ENCODE measurements at regions not wholly inside any gene's neighbourhood (a gene's known extent, or its start where the extent isn't known, plus 50 kb on each side); places are given as distances from the start of the nearest gene placed in this dataset.

DNA sequence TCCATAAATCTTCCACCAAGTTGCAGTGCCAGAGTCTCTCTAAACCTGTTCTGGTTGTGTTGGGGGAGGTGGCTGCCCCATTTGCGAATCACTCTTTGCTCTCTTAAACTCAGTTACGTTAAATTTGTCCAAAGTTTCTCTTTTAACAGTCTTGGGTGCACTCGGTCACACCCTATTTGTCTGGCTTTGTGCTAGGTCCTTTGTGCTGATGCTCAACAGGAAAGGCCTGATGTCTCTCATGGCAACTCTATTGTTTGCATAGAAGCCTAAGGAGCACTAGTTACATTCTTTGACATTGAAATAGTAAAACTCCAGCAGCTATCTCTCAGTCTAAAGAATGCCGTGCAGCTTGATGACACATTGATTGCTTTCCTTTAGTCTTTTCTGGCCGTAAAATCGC, 105.1 kb downstream of the TRMT11 start:
- H3K4me1 ChIP-seq (ENCODE audit: control insufficient read depth, insufficient read depth, low read length): no peaks in the 10 kb centered on the region
- H3K36me3 ChIP-seq (ENCODE audit: control insufficient read depth, insufficient read depth, low read length): no peaks in the 10 kb centered on the region
- no peak overlapping the region for H3K27ac ChIP-seq (ENCODE audit: low read depth, low read length)
- no CpG with 5 or more reads among the region's 6 CpGs for WGBS (ENCODE audit: insufficient coverage)
- peaks cover 2% of the 10 kb centered on the region for H3K27me3 ChIP-seq (ENCODE audit: control insufficient read depth, insufficient read depth, low read length)
- DNase-seq (ENCODE audit: low read depth in 4 of 6, low spot score in 6 of 6): peak in 2 of 6 donors; percentile 15 to 61
- no peaks in the 10 kb centered on the region for H3K9me3 ChIP-seq (ENCODE audit: control insufficient read depth, insufficient read depth, low read length)
- H3K4me3 ChIP-seq (ENCODE audit: low read depth, low read length): no peak overlapping the region

DNA sequence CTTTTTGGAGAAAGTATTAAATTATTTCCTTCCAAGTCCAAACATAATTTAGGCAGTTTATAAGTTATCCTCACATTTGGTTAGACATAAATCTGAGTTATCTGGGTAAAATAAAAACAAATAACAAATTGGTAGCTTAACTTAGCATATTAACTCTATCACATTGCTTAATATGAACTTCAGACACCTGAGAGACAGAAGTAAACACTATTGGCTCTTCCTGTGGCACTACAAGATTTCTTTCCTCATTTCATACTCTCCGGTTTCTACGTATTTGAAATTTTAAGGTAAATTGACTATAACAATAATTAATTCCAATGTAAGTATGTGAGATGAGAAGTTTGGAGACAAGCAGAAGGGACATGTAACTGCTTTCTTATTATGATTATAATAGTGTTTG, 106.8 kb downstream of the TRMT11 start:
- Histone ChIP-seq H3K9me3 (ENCODE audit: control insufficient read depth, insufficient read depth, low read length) (no peaks in the 10 kb centered on the region), H3K4me1 (ENCODE audit: control insufficient read depth, insufficient read depth, low read length) (no peaks in the 10 kb centered on the region), H3K36me3 (ENCODE audit: control insufficient read depth, insufficient read depth, low read length) (no peaks in the 10 kb centered on the region), H3K27ac (ENCODE audit: low read depth, low read length) (no peak overlapping the region), H3K4me3 (ENCODE audit: low read depth, low read length) (no peak overlapping the region), H3K27me3 (ENCODE audit: control insufficient read depth, insufficient read depth, low read length) (peaks cover 2% of the 10 kb centered on the region)
- DNase-seq (ENCODE audit: low read depth in 4 of 6, low spot score in 6 of 6): no peak
- no CpG with 5 or more reads among the region's 2 CpGs for WGBS (ENCODE audit: insufficient coverage)

DNA sequence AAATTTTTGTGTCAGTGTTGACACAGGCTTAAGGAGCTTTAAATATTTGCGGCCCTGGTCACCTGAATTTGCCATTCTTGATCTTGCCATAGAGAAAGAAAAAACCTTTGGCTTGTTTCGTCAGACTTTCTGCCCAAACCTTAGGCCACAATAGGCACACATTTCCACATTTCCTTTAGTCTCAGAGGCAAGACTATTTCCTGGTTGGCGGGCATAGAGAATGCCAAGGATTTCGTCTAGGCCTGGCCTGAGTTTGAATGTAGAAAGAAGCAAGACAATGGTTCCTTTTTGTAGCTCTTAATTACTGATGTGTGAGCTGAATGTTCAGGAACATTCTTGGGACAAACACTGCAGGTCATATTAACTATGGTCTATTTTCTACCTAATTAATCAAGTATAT, 108.1 kb downstream of the TRMT11 start:
- no peaks in the 10 kb centered on the region for H3K4me1 ChIP-seq (ENCODE audit: control insufficient read depth, insufficient read depth, low read length)
- DNase-seq (ENCODE audit: low read depth in 4 of 6, low spot score in 6 of 6): peak in 1 of 6 donors; percentile 7
- no peak overlapping the region for H3K4me3 ChIP-seq (ENCODE audit: low read depth, low read length)
- WGBS (ENCODE audit: insufficient coverage): 64% methylated on average over 2 of the region's 4 CpGs
- H3K36me3 ChIP-seq (ENCODE audit: control insufficient read depth, insufficient read depth, low read length): no peaks in the 10 kb centered on the region
- peaks cover 2% of the 10 kb centered on the region for H3K27me3 ChIP-seq (ENCODE audit: control insufficient read depth, insufficient read depth, low read length)
- no peak overlapping the region for H3K27ac ChIP-seq (ENCODE audit: low read depth, low read length)
- H3K9me3 ChIP-seq (ENCODE audit: control insufficient read depth, insufficient read depth, low read length): no peaks in the 10 kb centered on the region

DNA sequence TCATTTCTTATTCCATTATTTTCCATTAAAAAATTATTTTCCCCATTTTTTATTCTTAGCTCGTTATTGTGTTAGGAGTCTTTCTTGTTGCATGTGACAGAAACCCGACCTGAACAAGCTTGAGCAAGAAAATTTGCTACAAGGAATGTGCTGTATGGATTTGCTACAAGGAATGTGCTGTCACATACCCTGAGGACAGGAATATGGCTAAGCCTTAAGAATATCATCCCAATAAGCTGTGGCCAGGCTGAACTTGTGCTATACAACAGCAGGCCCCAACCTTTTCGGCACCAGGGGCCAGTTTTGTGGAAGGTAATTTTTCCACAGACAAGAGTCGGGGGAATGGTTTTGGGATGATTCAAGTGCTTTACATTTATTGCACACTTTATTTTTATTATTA, 114.0 kb downstream of the TRMT11 start:
- H3K4me1 ChIP-seq (ENCODE audit: control insufficient read depth, insufficient read depth, low read length): no peaks in the 10 kb centered on the region
- no peaks in the 10 kb centered on the region for H3K36me3 ChIP-seq (ENCODE audit: control insufficient read depth, insufficient read depth, low read length)
- no peaks in the 10 kb centered on the region for H3K9me3 ChIP-seq (ENCODE audit: control insufficient read depth, insufficient read depth, low read length)
- no peak for DNase-seq (ENCODE audit: low read depth in 4 of 6, low spot score in 6 of 6)
- H3K27ac ChIP-seq (ENCODE audit: low read depth, low read length): no peak overlapping the region
- WGBS (ENCODE audit: insufficient coverage): no CpG with 5 or more reads among the region's 4 CpGs
- H3K4me3 ChIP-seq (ENCODE audit: low read depth, low read length): no peak overlapping the region
- H3K27me3 ChIP-seq (ENCODE audit: control insufficient read depth, insufficient read depth, low read length): no peaks in the 10 kb centered on the region

DNA sequence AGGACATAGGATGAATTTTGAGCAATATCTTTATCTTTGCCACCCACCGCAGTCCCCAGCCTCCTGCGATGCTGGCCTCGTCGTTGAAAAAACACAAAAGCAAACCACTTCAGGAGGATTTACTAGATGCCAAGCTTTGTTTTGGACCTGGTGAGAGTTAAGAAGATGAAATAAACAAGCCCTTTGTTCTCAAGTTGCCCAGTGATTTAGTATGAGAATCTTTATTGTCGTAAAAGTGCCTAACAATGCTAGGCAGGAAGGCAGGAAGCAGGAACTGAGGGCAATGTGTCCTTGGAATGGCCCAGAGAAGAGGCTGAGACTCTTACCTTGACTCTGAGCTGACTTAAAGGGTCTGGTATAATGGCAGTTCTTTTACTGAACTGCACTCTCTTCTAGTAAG, 116.0 kb downstream of the TRMT11 start:
- no peaks in the 10 kb centered on the region for H3K36me3 ChIP-seq (ENCODE audit: control insufficient read depth, insufficient read depth, low read length)
- 50% methylated on average over 1 of the region's 5 CpGs for WGBS (ENCODE audit: insufficient coverage)
- no peak overlapping the region for H3K27ac ChIP-seq (ENCODE audit: low read depth, low read length)
- no peaks in the 10 kb centered on the region for H3K9me3 ChIP-seq (ENCODE audit: control insufficient read depth, insufficient read depth, low read length)
- no peaks in the 10 kb centered on the region for H3K27me3 ChIP-seq (ENCODE audit: control insufficient read depth, insufficient read depth, low read length)
- no peaks in the 10 kb centered on the region for H3K4me1 ChIP-seq (ENCODE audit: control insufficient read depth, insufficient read depth, low read length)
- no peak for DNase-seq (ENCODE audit: low read depth in 4 of 6, low spot score in 6 of 6)
- no peak overlapping the region for H3K4me3 ChIP-seq (ENCODE audit: low read depth, low read length)

DNA sequence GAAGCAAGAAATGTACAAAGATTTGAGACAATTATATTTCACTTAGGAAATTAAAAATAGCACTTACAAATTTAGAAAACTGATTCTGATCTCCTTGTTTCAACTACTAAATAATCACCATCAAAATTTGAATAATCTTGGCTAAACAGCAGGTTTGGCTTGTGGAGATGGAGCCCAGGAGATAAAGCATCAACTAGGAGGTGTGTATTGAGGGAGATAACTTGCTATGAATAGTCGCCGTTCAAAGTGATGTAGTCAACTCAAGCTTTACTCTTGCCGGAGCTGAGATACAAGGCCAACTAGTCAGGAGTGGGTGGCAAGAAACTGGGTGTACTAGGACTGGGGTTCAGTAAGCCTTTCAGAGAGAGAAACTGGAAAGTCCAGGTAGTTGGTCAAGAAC, 117.7 kb downstream of the TRMT11 start:
- no peaks in the 10 kb centered on the region for H3K27me3 ChIP-seq (ENCODE audit: control insufficient read depth, insufficient read depth, low read length)
- no peak overlapping the region for H3K27ac ChIP-seq (ENCODE audit: low read depth, low read length)
- H3K9me3 ChIP-seq (ENCODE audit: control insufficient read depth, insufficient read depth, low read length): no peaks in the 10 kb centered on the region
- H3K4me1 ChIP-seq (ENCODE audit: control insufficient read depth, insufficient read depth, low read length): no peaks in the 10 kb centered on the region
- 100% methylated on average over 3 of the region's 3 CpGs for WGBS (ENCODE audit: insufficient coverage)
- DNase-seq (ENCODE audit: low read depth in 4 of 6, low spot score in 6 of 6): no peak
- H3K4me3 ChIP-seq (ENCODE audit: low read depth, low read length): no peak overlapping the region
- H3K36me3 ChIP-seq (ENCODE audit: control insufficient read depth, insufficient read depth, low read length): no peaks in the 10 kb centered on the region

DNA sequence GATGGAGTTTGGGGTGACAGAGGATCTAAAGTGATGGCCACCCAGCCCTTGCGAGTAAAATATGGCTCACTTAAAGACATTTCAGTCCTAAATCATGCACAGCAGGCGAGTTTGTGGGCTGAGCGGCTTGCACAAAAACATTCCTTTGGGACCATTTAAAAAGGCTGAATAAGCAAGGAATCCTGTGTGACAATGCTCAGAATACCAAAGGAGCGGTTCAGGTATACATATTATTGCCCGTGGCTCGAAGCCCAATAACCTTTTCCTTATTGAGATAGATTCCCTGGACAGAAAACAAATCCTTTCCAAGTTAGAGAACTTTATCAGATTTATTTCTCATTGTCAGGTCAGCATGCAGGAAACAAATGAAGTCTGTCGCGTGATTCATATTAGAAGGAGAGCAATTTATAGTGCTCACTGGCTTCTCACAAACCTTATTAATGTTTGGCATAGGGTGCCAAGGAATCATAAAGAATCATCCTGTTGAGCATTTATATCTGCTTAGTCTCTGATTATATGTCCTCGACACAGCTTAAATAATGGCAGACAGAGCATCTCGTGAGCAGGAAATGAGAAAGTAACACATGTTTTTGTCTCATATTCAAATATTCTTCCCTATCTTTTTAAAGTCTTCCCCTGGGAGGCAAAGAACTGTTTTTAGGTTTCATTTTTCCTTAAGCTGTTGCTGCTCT, 121.3 kb downstream of the TRMT11 start:
- no peak overlapping the region for H3K4me3 ChIP-seq (ENCODE audit: low read depth, low read length)
- H3K36me3 ChIP-seq (ENCODE audit: control insufficient read depth, insufficient read depth, low read length): no peaks in the 10 kb centered on the region
- no peaks in the 10 kb centered on the region for H3K4me1 ChIP-seq (ENCODE audit: control insufficient read depth, insufficient read depth, low read length)
- H3K9me3 ChIP-seq (ENCODE audit: control insufficient read depth, insufficient read depth, low read length): no peaks in the 10 kb centered on the region
- peak in 2 of 6 donors; percentile 28 to 50 for DNase-seq (ENCODE audit: low read depth in 4 of 6, low spot score in 6 of 6)
- H3K27me3 ChIP-seq (ENCODE audit: control insufficient read depth, insufficient read depth, low read length): no peaks in the 10 kb centered on the region
- WGBS (ENCODE audit: insufficient coverage): 70% methylated on average over 2 of the region's 10 CpGs
- H3K27ac ChIP-seq (ENCODE audit: low read depth, low read length): no peak overlapping the region

DNA sequence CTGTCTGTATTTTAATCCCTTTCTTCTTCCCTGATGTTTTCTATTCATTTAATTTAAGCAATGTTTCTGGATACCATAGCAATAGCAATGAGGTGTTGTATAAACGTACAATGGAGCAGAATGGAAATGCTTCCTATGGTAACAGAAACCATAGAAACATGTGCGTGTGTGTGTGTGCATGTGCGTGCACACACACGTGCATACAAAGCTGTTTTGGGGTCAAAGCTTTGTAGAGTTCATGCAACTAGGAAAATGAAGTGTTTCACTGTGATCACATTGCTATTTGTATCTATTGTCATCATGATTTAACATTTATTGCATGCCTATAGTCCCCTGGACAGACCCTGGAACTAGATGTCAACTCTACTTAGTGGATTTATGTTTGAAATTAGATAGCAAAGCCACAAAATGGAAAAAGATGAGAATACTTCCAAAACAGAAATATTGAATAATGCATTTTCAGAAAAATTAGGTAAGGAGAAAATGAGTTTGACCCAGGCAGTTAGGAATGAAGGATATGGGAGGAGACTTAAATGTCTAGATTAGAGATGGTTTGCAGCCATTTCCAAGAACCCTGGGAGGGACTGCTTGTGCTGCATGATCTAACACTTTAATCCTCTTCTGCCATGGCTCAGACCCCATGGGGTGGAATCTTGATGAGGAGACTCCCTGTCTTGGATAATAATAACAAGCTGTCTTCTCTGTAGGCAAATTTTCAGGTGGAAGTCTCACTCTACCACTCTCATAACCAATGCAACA, 124.4 kb downstream of the TRMT11 start:
- H3K9me3 ChIP-seq (ENCODE audit: control insufficient read depth, insufficient read depth, low read length): no peaks in the 10 kb centered on the region
- H3K36me3 ChIP-seq (ENCODE audit: control insufficient read depth, insufficient read depth, low read length): no peaks in the 10 kb centered on the region
- H3K27me3 ChIP-seq (ENCODE audit: control insufficient read depth, insufficient read depth, low read length): no peaks in the 10 kb centered on the region
- no peak overlapping the region for H3K27ac ChIP-seq (ENCODE audit: low read depth, low read length)
- no peak overlapping the region for H3K4me3 ChIP-seq (ENCODE audit: low read depth, low read length)
- peak in 2 of 6 donors; percentile 24 to 39 for DNase-seq (ENCODE audit: low read depth in 4 of 6, low spot score in 6 of 6)
- H3K4me1 ChIP-seq (ENCODE audit: control insufficient read depth, insufficient read depth, low read length): no peaks in the 10 kb centered on the region
- 29% methylated on average over 1 of the region's 4 CpGs for WGBS (ENCODE audit: insufficient coverage)

DNA sequence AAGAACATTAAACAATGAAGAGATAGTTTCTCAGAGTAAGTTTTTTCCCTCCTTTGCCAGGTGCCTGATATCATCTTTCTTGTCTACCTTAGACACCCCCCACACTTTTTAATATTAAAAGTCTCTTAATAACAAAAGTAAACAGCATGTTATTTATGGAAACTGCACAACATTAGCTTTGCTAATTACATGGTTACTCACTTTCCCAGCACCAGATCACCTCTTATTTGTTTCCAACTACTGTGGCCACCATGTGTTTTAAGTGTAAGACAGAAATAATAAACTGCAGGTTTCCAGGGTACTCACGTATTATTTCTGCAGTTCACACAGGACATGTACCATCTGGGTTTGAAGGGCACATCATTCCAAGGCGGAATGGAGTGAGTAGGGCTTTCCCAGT, 125.0 kb downstream of the TRMT11 start:
- no peak for DNase-seq (ENCODE audit: low read depth in 4 of 6, low spot score in 6 of 6)
- WGBS (ENCODE audit: insufficient coverage): no CpG with 5 or more reads among the region's 2 CpGs
- Histone ChIP-seq H3K9me3 (ENCODE audit: control insufficient read depth, insufficient read depth, low read length) (no peaks in the 10 kb centered on the region), H3K27me3 (ENCODE audit: control insufficient read depth, insufficient read depth, low read length) (no peaks in the 10 kb centered on the region), H3K27ac (ENCODE audit: low read depth, low read length) (no peak overlapping the region), H3K4me3 (ENCODE audit: low read depth, low read length) (no peak overlapping the region), H3K4me1 (ENCODE audit: control insufficient read depth, insufficient read depth, low read length) (no peaks in the 10 kb centered on the region), H3K36me3 (ENCODE audit: control insufficient read depth, insufficient read depth, low read length) (no peaks in the 10 kb centered on the region)

DNA sequence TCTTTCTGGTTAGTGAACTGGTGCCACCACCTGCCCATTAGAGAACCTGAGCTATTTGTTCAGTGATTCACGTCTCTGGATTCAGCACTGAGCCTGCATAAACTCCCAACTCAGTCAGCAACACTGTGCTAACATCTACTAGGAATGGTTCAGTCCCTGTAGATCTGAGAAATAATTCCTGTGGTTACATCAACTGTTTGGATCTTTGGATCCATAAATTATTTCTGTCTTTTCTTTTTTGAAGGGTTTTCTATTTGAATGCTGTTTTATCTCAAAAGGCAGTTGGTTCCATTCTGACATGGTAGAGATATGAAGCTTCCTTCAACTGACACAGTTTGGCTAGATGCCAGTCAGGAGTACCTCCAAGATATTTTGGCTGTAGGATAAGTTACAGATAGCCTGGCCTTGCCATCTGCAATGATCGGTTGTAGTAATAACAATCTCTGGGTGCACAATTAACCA, 125.9 kb downstream of the TRMT11 start:
- Histone ChIP-seq H3K27me3 (ENCODE audit: control insufficient read depth, insufficient read depth, low read length) (no peaks in the 10 kb centered on the region), H3K36me3 (ENCODE audit: control insufficient read depth, insufficient read depth, low read length) (no peaks in the 10 kb centered on the region), H3K27ac (ENCODE audit: low read depth, low read length) (no peak overlapping the region), H3K4me1 (ENCODE audit: control insufficient read depth, insufficient read depth, low read length) (no peaks in the 10 kb centered on the region), H3K4me3 (ENCODE audit: low read depth, low read length) (no peak overlapping the region), H3K9me3 (ENCODE audit: control insufficient read depth, insufficient read depth, low read length) (no peaks in the 10 kb centered on the region)
- 92% methylated on average over 2 of the region's 2 CpGs for WGBS (ENCODE audit: insufficient coverage)
- no peak for DNase-seq (ENCODE audit: low read depth in 4 of 6, low spot score in 6 of 6)

Measured in spinal cord (tissue), 9 donors.